CD14-positive monocyte (primary cell): ENCODE measurements at regions not wholly inside any gene's neighbourhood (a gene's known extent, or its start where the extent isn't known, plus 50 kb on each side); places are given as distances from the start of the nearest gene placed in this dataset.

Experiments
- DNase-seq, 3 donors: peaks; one replicate each; pipeline ENCODE4 v3.0.0-alpha.2; 2011 to 2022
- H2AFZ ChIP-seq: 2 replicates; pipeline ENCODE4 v1.6.0; 2012; ENCODE audit warnings: mild to moderate bottlenecking, low read depth, low read length, inconsistent platforms; ENCODE audit not compliant: insufficient read depth, poor library complexity, severe bottlenecking
- H3K27ac ChIP-seq, 2 donors: 1 replicate in 1 of 2; 2 replicates in 1 of 2; pipeline ENCODE4 v1.5.1; 2012 to 2013; ENCODE audit warnings: low read length in 2 of 2, control low read depth in 1 of 2, inconsistent platforms in 1 of 2, low read depth in 1 of 2, mild to moderate bottlenecking in 1 of 2
- H3K27me3 ChIP-seq, 2 donors: one replicate each; pipeline versions ENCODE4 v1.6.0 to v1.6.1; 2011 to 2013; ENCODE audit warnings: low read length in 2 of 2; ENCODE audit not compliant: control insufficient read depth in 2 of 2, insufficient read depth in 2 of 2
- H3K36me3 ChIP-seq, 2 donors: replicated peaks in 1 of 2; 1 replicate in 1 of 2; 2 replicates in 1 of 2; pipeline versions ENCODE4 v1.5.1 to v1.6.1; 2012 to 2013; ENCODE audit warnings: low read length in 2 of 2, control low read depth in 1 of 2, inconsistent platforms in 1 of 2, mild to moderate bottlenecking in 1 of 2; ENCODE audit not compliant: insufficient read depth in 2 of 2, control insufficient read depth in 1 of 2
- H3K4me1 ChIP-seq, 2 donors: 1 replicate in 1 of 2; 2 replicates in 1 of 2; pipeline versions ENCODE4 v1.5.1 to v1.6.1; 2012 to 2013; ENCODE audit warnings: low read length in 2 of 2, control low read depth in 1 of 2, inconsistent platforms in 1 of 2, mild to moderate bottlenecking in 1 of 2, moderate library complexity in 1 of 2; ENCODE audit not compliant: insufficient read depth in 2 of 2, control insufficient read depth in 1 of 2
- H3K4me2 ChIP-seq: replicated peaks from 2 replicates; pipeline ENCODE3; 2012; ENCODE audit warnings: low read length, moderate library complexity, mild to moderate bottlenecking; ENCODE audit not compliant: poor library complexity, severe bottlenecking; ENCODE audit errors: extremely low read depth
- H3K4me3 ChIP-seq, 3 experiments: fragments of 200-600 bp in 1 of 3; sonication (generic) in 1 of 3; replicated peaks in 1 of 3; 1 replicate in 2 of 3; 2 replicates in 1 of 3; pipeline ENCODE4 v1.5.1; 2011 to 2013; ENCODE audit warnings: low read length in 3 of 3, mild to moderate bottlenecking in 3 of 3, control low read depth in 2 of 3, low read depth in 2 of 3, inconsistent platforms in 1 of 3, moderate library complexity in 1 of 3
- H3K79me2 ChIP-seq: 2 replicates; pipeline ENCODE4 v1.6.0; 2012; ENCODE audit warnings: mild to moderate bottlenecking, control low read depth, inconsistent platforms, low read length, moderate library complexity; ENCODE audit not compliant: insufficient read depth
- H3K9ac ChIP-seq: 2 replicates; pipeline ENCODE4 v1.6.0; 2017; ENCODE audit warnings: low read length, mild to moderate bottlenecking; ENCODE audit not compliant: insufficient read depth, poor library complexity, severe bottlenecking
- H3K9me3 ChIP-seq, 2 donors: replicated peaks in 1 of 2; 1 replicate in 1 of 2; 2 replicates in 1 of 2; pipeline versions ENCODE4 v1.5.1 to v1.6.1; 2012 to 2013; ENCODE audit warnings: low read length in 2 of 2, control low read depth in 1 of 2; ENCODE audit not compliant: control insufficient read depth in 1 of 2, insufficient read depth in 1 of 2
- H4K20me1 ChIP-seq: 2 replicates; pipeline ENCODE4 v1.6.0; 2012; ENCODE audit warnings: mild to moderate bottlenecking, low read length, control low read depth, moderate library complexity; ENCODE audit not compliant: insufficient read depth
- H3K27ac Mint-ChIP-seq, 7 donors: one replicate each; pipeline ENCODE4 v1.8.0; 2020; ENCODE audit warnings: mild to moderate bottlenecking in 7 of 7, mixed read lengths in 7 of 7, moderate library complexity in 6 of 7, inconsistent platforms in 2 of 7
- H3K27me3 Mint-ChIP-seq, 3 donors: one replicate each; pipeline ENCODE4 v1.8.0; 2021 to 2022; ENCODE audit warnings: low read depth in 3 of 3, mild to moderate bottlenecking in 3 of 3, mixed read lengths in 3 of 3, moderate library complexity in 3 of 3, inconsistent platforms in 1 of 3
- H3K36me3 Mint-ChIP-seq, 2 donors: one replicate each; pipeline ENCODE4 v1.8.0; 2020; ENCODE audit warnings: mixed read lengths in 2 of 2, inconsistent platforms in 1 of 2, mild to moderate bottlenecking in 1 of 2
- H3K4me1 Mint-ChIP-seq: one replicate; pipeline ENCODE4 v1.8.0; 2020; ENCODE audit warnings: mild to moderate bottlenecking, mixed read lengths
- H3K4me3 Mint-ChIP-seq, 2 donors: one replicate each; pipeline ENCODE4 v1.8.0; 2020; ENCODE audit warnings: mild to moderate bottlenecking in 2 of 2, mixed read lengths in 2 of 2, moderate library complexity in 1 of 2
- H3K9me3 Mint-ChIP-seq, 7 donors: one replicate each; pipeline ENCODE4 v1.8.0; 2020 to 2022; ENCODE audit warnings: mixed read lengths in 7 of 7, mild to moderate bottlenecking in 6 of 7, moderate library complexity in 6 of 7, inconsistent platforms in 2 of 7
- CTCF ChIP-seq: fragments of 200-600 bp; IDR thresholded peaks from one replicate; pipeline ENCODE4 v1.8.0; 2022; ENCODE audit warnings: antibody characterized with exemption, mild to moderate bottlenecking
- WGBS: methylation state at CpG from one replicate; pipeline ENCODE4 v1.1.5; 2013; ENCODE audit warnings: missing lambda C conversion rate; ENCODE audit not compliant: insufficient coverage; 5-methylcytosine and 5-hydroxymethylcytosine counted together
- intact Hi-C, 2 donors: fragments of 100-400 bp; cut with micrococcal nuclease; formaldehyde crosslinking; loops; one replicate each; pipeline versions ENCODE4 v1.15.0 to v1.15.1; 2023

DNA sequence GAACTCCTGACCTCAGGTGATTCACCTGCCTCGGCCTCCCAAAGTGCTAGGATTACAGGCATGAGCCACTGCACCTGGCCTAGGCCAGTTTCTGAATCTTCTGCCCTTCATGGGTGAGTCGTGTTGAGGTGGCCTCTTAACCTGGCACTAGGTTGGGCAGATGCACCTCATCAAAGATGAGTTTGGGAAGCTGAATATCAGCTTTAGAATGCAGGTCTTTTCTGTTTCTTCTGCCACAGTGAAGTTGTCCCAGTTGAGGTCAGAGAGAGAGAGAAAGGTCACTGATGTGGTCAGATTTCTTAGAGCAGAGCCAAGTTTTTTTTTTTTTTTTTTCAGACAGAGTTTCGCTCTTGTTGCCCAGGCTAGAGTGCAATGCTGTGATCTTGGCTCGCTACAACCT, 111.3 kb upstream of the WSCD1 start:
- no peaks in the 10 kb centered on the region for H3K79me2 ChIP-seq
- peaks cover 4 to 12% of the 10 kb centered on the region in 2 donors for H3K9me3 ChIP-seq
- H3K36me3 Mint-ChIP-seq: no peaks in the 10 kb centered on the region
- no peak overlapping the region for H3K4me2 ChIP-seq
- H3K27me3 Mint-ChIP-seq: peaks cover 2 to 7% (median 4%) of the 10 kb centered on the region in 3 donors
- no peaks in the 10 kb centered on the region for H4K20me1 ChIP-seq
- H3K4me1 ChIP-seq: no peaks in the 10 kb centered on the region
- WGBS: 100% methylated on average over 1 of the region's 4 CpGs
- no peak for TF ChIP-seq CTCF
- no peak for DNase-seq
- no peaks in the 10 kb centered on the region for H3K27me3 ChIP-seq
- no peaks in the 10 kb centered on the region for H3K36me3 ChIP-seq
- no peak overlapping the region for H3K27ac ChIP-seq
- H3K9me3 Mint-ChIP-seq: peaks cover 0 to 17% (median 13%) of the 10 kb centered on the region in 7 donors
- no peak overlapping the region for H3K9ac ChIP-seq
- intact Hi-C loops: no loop called here
- H3K4me3 ChIP-seq: no peak overlapping the region
- no peak overlapping the region for H2AFZ ChIP-seq
- H3K4me3 Mint-ChIP-seq: no peak overlapping the region
- H3K4me1 Mint-ChIP-seq: no peaks in the 10 kb centered on the region
- no peak overlapping the region for H3K27ac Mint-ChIP-seq

DNA sequence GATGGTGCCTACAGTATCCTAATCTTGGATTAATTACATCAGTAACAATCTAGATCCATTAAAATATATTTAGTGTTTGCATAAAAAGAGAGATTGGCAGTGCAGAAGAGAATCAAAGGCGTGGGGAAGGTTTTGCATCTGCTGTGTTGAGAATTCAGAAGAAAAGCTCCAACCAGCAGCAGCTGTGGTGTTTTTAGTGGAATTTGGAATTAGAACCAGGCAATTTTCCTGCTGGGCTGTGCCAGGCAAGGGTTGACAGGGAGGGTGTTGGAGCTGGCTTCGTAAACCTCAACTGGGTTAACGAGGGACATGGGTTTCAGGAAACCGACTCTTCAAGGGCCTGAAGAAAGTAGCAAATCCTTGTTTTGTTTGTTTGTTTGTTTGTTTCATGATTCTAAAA, 107.8 kb upstream of the WSCD1 start:
- no peaks in the 10 kb centered on the region for H3K4me1 Mint-ChIP-seq
- no peak for DNase-seq
- Histone ChIP-seq H3K27me3 (no peaks in the 10 kb centered on the region), H3K27ac (no peak overlapping the region), H3K36me3 (no peaks in the 10 kb centered on the region), H2AFZ (no peak overlapping the region), H3K4me3 (no peak overlapping the region), H3K4me1 (no peaks in the 10 kb centered on the region), H3K79me2 (no peaks in the 10 kb centered on the region), H3K4me2 (no peak overlapping the region), H3K9ac (no peak overlapping the region), H4K20me1 (no peaks in the 10 kb centered on the region), H3K9me3 (no peaks in the 10 kb centered on the region)
- no peaks in the 10 kb centered on the region for H3K36me3 Mint-ChIP-seq
- peaks cover 2 to 5% (median 4%) of the 10 kb centered on the region in 3 donors for H3K27me3 Mint-ChIP-seq
- 100% methylated on average over 1 of the region's 4 CpGs for WGBS
- intact Hi-C loops: no loop called here
- H3K4me3 Mint-ChIP-seq: no peak overlapping the region
- peaks cover 0 to 13% (median 3%) of the 10 kb centered on the region in 7 donors for H3K9me3 Mint-ChIP-seq
- no peak overlapping the region for H3K27ac Mint-ChIP-seq
- TF ChIP-seq CTCF: no peak
